ENCODE measurements at regions not wholly inside any gene's neighbourhood (a gene's known extent, or its start where the extent isn't known, plus 50 kb on each side); places are given as distances from the start of the nearest gene placed in this dataset.
A peak's percentile ranks its signal among the peaks of the same experiment; 100 is the strongest.
"Not testable (repeated sequence)": the region's sequence is repeated elsewhere in the genome, so short reads cannot be mapped to it uniquely, and the experiment has no call there.

DNA sequence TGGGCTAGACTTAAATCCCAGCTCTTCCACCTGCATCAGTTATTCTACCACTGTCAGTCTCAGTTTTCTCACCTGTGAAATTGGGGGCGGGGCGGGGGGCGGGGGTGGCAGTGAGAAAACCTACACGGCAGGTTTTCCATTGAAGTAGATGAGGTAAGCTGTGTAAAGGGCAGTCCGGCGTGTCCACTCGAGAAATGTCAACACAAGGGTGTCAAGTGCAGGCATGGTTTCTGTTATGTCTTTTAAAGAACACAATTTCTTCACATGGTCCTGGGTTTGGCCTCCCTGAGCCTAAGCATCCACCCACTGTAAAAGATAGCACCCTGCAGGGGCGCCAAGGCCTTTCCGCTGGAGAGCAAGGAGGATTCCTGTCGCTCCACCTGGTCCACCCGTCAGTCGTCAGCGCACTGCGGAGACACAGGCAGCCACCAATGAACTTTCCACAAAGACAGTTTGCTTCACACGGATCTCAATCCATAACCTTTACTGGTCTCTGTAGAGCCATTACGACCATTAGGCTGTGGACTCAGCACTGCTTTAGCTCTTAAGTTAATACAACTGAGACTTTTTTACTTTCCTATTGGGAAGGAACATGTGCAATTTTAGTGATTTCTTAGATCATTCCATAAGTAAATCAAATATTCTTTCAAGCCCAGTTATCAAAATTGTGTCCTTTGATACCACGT lies 99.5 kb upstream of the FOXB1 start:
- DNase-seq, result no peak

DNA sequence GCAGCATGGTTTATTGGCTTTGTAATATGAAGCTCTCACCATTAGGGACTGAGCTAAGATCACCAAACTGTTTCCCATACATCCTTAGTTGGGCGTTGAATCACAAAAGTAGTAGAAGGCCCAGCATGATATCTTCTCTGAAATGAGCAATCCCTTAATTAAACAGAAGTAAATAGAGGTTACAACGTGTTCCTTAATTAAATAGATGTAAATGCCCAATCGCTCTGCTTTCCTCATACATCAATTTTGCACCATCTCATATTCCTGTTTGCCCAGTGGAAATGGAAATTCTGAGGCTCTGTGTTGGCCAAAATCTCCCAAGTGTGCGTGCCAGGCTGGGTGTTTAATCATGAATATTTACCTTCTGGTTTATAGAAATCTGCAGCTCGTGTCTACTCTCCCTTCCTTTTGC lies 107.4 kb upstream of the FOXB1 start:
- DNase-seq, result no peak

DNA sequence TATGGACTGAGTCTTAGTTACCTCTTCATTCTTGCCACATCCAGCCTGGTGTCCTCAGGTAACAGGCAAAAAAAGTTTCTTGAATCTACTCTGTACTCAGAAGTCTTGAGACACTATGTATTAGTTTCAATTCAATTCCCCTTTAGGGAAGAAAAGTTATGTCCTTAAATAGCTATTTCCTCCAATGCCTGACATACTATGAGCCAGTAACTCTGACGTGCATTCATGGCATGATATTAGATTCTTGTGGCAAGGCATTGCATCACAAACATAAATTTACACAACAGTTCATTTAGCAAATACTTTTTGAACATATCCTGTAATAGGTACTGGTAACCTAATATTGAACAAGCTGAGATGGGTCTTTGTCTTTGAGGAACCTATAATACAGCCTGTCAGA lies 109.3 kb upstream of the FOXB1 start:
- no peak for DNase-seq

DNA sequence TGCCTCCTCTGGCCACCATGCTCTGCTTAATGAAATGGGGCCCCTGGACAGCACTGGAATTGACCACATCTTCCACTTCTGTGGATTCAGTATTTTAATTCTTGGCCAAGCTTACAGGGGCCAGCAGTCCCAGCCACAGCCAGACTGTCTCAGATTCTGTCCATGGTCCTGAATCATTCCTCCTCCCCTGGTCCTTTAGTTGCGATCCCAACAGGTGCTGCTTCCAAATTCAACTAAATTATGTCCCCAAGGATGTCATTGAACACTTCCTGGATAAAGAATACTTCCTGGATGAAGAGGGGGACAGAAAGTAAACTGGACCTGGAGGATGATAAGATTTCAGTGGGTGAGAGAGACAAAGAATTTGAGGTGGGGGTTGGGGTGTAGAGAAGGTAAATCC lies 111.1 kb upstream of the FOXB1 start:
- DNase-seq, result no peak

DNA sequence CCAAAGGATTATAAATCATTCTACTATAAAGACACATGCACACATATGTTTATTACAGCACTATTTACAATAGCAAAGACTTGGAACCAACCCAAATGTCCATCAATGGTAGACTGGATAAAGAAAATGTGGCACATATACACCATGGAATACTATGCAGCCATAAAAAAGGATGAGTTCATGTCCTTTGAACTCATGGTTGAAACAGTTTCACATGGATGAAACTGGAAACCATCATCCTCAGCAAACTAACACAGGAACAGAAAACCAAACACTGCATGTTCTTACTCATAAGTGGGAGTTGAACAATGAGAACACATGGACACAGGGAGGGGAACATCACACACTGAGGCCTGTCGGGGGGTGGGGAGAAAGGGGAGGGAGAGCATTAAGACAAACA lies 116.2 kb upstream of the FOXB1 start:
- not testable (repeated sequence) for DNase-seq

DNA sequence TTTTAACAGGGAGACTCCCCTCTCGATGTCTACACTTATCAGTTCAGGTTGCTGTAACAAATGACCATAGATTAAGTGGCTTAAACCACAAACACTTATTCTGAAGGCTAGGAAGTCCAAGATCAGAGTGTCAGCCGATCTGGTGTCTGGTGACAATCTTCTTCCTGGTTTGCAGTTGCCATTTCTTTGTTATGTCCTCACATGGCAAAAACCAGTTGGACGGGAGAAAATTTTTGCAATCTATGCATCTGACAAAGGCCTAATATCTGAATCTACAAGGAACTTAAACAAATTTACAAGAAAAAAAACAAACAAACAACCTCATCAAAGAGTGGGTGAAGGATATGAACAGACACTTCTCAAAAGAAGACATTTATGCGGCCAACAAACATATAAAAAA lies 116.9 kb upstream of the FOXB1 start:
- DNase-seq, result no peak

DNA sequence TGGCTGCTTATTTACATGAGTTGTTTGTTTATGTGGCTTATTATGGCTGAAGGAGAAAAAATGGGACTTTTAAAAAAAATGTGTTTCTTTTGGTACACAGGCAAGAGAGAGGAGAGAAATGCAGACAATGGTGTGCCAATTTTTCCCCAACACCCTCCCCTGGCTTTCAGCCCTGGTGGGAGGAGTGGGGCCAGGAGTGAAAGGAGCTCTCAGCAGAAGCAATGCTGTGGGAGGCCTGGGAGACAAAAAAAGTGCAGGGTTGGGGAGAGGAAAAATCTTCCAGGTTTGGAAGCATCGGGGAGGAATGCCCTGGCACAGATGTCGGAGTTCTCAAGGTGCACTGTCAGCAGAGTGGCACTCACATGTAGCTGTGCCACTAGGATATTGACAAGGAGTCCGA lies 117.7 kb upstream of the FOXB1 start:
- peak in 7 of 51 donors; percentile 1 to 30 (median 7) for DNase-seq

DNA sequence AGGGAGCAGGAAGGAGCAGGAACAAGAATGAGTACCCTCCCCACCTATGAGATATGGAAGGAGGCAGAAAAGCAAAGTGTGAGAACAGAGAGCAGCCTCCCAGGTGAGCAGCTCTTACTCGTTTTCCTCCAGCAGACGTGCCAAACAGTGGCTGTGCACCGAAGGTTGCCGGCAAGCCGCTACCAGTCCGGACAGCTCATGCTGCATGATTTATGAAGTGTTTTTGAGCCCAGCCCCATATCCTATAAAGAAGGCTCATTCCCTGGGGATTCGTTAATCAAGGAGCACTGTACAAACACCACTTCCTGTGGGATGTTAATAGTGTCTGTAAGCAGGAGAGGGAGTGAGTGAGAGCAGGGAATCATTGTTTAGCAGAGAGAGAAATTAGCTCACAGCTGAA lies 118.3 kb upstream of the FOXB1 start:
- peak in 5 of 51 donors; percentile 1 to 16 (median 5) for DNase-seq

DNA sequence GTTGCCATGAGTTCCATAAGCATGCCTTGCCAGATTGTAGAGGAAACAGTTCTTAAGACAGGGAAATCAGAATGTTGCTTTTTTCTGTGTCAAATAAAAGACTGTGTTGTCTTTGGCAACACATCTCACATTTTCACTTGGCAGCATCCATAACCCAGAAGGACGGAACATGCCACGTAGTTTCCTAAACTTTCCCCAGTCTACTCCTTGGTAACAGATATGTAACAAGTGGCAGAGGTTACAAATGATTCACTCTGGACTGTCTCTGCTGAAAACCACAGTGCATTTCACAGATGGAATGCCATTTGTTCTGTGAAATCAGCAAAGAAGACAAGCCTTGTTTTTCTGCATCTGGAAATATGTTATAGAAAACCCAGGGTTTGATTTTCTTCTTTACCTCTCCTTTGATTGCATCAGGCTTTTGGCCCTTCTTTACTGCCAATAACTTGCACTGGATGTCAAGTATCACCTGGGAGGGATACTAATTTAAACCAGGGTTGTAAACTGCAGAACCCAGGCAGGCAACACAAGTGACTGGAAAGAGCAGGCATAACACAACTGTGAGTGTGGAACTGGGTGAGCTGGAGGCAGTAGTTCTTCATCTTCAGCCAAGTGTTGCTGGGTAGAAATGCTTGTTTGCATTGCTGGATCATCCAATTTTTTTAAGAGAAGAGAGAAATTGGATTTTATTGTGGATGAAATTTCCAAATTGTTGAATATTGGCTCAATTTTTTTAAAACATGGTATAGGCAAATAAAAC lies 124.4 kb upstream of the FOXB1 start:
- no peak for DNase-seq

DNA sequence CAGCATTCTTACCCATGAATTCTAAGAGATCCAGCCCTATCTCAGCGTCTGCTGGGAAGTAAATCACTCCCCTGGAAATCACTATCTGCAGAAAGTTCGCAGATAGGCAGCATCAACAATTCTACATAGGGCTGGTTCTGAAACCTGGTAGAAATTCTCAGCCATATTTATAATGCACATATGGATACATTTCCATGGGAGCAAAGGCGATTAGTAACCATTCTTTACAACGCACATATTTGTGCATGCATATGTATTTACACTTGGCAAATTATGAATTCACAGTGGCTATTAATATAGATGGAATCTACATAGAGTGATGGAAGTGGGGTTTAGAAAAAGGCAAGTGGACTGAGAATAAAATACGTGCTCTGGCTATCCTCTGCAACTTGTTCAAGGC lies 128.0 kb upstream of the FOXB1 start:
- no peak for DNase-seq

DNA sequence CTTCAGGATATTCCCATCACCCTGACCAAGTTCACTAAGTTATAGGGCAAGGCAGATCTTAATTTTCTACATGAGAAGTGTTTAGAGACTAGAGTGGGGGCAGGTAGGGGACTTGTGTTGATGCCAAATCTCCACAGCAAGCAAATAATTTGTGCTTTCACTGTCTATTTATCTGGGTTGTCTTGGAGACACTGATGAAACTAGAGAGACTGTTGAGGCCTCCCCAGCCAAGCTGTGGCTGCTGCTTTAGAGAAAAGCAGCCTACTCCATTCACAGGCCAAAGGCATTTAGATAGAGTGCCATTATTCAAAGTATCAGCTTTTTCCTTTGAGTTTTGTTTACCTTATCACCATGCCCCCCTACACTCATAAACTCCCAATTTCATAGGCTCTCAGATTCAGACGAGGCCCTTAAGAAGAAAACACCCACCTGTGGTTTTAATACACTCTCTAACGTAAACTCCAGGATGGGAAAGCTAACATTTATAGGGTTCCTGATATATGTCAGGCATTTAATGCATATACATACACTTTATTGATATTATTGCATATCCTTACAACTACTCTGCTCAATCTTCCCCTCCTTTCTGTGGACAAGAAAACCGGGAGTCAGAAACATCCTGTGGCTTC lies 130.4 kb upstream of the FOXB1 start:
- no peak for DNase-seq

DNA sequence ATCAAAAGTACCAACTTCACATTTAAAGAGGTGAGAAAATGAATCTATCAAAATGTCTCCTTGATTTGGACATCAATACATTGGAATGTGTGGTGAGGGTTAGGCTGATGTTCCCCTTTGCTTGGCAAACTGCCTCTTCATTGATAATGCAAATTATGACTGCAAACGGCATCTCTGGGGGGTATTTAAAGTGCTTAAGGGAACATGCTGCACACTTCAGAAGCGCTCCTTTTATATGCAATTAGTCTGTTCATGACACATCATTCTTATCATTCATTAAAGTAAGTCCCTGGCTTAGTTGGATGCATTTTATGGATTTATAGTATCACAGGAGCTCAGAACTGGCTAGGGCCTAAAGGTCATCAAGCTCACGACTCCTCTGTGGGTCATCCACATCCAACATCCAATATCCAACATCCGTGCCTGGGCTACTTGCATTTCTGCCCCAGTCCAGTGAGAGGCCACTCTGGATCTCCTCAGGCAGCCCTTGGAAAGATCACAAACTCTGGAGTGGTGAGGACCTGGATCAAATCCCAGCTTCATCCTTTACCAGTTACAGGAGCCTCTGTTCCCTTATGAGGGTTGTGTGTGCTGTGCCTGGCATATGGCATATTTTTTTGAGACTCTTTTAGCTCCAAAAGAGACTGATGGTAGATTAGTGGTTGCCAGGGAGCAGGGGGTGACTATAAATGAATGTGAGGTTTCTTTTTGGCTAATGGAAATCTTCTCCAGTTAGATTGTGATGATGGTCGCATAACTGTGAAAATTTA lies 136.8 kb upstream of the FOXB1 start:
- no peak for DNase-seq

DNA sequence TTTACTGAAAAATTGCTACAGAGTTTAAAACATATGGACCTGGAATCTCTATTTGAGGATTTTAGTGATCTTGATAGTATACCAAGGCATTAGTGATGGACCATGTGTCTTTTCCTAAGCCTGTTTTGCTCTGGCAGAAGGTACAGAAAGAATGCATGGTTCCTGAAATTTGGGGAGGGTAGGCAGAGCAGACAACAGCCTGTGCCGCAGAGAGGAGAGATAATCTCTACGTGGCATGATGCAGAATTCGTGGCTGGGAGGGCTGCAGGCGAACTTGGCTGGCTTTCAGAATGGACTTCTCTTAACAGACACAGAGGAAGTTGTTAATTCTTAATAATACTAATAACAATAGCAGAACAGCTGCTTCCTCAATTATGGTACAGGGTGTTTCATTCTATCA lies 137.5 kb upstream of the FOXB1 start:
- no peak for DNase-seq

DNA sequence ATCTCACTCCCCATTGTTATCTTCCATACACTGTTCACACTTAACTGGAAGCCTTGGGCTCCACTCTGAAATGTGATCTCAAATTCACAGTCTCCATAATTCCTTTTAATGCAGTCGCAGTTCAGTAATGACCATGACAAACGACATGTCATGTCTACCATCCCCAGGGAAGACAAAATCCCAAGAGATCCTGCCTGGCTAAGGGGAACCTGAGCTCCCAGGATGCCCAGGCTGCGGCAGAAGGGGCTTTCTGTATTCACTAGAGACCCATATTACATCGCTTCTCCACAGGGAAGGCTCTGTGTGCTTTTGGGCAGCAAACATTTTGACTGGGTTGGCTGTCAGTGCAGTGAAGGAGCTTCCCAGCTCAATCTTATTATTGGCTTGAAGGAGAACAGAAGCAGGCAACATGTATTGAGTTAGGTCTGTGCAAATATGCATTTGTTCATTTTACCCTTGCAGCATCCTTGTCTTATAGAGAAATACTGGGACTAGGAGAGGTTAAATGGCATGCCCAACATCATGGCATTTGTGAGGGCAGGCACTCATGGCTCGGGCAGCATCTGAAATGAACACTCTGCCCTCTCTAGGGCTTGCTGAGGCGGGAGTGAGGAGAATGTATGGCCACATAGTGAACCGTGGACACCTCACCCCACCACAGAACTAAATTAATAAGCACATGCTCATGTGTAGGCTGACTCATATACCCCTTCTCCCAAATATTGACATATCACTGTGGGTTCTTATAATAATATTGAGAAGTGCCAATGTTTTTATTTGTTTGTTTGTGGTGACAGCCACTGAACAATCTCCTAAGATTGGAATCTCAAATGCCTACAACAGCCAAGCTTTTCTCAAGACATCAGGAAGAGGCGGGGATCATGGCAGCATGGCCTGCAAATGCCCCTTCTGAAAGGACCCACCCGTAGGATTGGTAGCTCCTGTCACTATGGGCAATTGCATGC lies 141.6 kb upstream of the FOXB1 start:
- DNase-seq, result no peak

DNA sequence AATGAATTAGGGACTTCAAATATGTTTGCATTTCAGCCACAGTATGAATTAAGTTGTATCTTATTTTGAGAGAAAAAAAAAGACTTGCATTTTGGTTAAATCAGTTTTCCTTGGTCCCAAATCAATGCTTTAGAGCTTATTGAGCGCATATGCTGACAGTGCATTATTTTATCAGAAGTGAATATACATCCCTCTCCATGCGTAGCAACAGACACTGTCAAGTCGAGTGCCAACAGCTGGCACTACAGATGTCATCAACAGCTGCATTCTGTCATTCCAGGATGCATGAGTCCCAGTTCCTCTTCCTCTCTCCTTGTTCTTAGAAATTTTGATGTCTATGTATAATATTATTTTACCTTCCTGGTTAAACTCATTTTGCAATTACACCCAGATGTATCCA lies 156.1 kb upstream of the FOXB1 start:
- DNase-seq, result no peak

DNA sequence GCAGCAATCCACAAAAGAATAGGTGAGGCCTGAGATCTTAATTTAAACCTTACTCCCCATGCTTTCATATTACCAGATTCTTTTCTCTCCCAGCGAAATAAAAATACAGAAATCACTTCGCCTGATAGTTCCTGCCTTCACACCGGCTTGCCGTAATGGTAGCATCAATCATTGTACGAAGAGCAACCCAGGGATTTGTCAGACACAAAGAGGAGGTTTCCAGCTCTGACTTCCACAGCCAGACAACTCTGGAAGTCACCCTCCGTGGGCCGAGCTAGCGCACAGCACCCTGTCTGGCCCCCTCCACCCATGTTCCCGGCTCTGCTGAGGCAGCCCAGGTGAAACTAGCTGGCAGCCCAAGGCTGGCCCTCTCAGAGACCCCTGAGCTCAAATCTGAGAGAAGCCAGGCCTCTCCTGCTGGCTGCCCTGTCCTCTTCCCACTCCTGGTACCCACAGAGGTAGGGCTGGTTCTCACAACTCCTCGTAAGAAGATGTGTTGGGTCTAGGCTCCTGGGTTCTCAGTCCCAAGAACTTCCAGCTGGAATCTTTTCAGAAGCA lies 156.9 kb upstream of the BNIP2 start:
- DNase-seq, result no peak

DNA sequence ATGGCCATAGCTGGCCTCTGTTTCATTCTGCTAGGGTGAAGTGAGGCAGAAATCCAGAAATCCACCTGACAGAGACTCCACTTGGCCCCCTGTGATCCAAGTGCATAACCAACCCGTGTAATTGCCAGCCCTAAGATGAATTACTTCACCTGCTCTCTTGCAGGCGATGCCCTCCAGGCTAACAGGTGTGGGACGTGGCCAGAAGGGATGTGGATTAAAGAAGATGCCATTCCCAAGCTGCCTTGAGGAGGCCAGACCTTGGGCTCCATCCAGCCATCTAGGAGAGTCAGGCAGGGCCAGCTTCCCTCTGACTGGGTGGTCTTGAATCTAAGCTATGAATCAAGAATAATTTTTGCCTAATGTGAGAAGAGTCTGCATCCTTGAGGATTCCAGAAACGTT lies 154.5 kb upstream of the BNIP2 start:
- no peak for DNase-seq

DNA sequence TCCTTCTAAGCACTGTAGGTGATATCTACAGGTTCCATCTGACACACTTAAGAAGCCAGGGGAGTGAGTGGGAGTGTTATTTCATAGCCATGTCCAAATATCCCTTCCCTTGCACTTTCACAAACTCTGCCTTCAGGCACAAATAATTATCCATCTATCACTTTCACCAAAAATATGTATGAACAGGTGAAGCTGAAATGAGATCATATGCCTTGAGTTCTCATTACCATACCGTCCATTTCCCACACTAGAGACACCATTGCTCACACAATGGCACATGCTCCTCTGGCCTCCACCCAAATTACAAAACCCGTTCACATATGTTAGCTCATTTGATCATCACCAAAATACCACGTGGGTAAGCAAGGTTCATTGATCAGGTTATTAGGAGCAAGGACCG lies 151.9 kb upstream of the BNIP2 start:
- no peak for DNase-seq

DNA sequence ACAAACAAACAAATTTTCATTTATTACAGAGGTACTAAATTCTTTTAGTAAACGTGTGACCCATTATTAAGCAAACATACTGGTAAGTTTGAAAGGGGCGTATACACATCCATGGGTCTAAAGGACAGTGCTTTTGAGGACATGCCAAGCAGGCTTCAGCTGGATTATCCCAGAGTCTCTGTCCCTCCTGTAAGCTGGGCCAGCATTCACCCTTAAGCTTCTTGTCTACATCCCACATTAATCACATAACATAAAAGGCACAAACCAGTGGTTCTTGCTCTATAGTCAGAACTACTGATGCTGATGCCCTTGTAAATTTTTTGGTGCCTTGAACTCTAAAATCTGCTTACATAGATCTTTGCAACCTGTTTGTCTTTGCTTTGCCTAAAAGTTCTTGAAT lies 150.8 kb upstream of the BNIP2 start:
- no peak for DNase-seq

DNA sequence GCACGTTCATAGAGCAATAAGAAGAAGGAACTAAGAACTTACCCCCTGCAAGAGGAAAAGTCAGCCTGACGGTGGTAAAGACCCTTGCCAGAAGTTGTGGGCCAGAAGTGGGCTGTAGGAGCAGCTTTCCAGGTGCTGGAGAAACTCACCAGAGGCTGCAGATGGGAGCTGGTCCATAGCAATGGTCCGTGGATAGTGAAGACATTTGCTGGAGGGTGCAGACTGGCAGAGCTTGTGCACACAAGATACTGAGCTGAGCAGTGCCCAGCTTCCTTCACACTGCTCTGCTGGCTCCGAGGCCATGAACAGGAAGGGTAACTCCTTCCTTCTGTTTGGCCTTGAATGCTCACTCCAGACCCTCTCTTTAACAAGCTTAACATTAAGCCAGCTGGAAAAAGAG lies 149.8 kb upstream of the BNIP2 start:
- no peak for DNase-seq

DNA sequence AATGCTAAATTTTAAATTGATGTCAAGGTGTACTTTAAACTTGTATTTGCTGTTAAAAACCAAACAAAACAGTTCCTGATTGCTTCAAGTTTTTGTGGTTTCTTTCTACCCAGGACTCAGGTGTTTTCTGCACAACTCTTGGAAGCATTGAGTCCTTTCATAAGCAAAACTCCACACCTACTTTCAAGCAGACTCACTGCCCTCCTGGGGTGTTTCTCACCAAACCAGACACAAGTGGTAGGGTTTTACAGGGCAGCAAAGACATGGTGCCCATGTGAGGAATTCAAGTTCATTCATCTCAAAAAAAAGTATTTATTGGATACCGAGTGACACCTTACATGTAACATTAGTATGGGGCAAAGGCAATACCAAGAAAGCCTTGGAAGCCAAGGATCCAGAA lies 146.7 kb upstream of the BNIP2 start:
- no peak for DNase-seq

All from hypothalamus (tissue), 51 donors.